ENCODE measurements at regions not wholly inside any gene's neighbourhood (a gene's known extent, or its start where the extent isn't known, plus 50 kb on each side); places are given as distances from the start of the nearest gene placed in this dataset.
"Not testable (repeated sequence)": the region's sequence is repeated elsewhere in the genome, so short reads cannot be mapped to it uniquely, and the experiment has no call there.

- ChIA-PET POLR2A (no interaction called here), CTCF (no interaction called here)
- no peak for DNase-seq (ENCODE audit: extremely low spot score)
- TF ChIP-seq CTCF (IDR thresholded peaks at IDR 0.05; ENCODE audit: control extremely low read depth, extremely low read depth, low read depth, missing control alignments) = no peak
Observed at GRCh38 chr3:13748276-13748879, 131.5 kb downstream of the WNT7A start.

GRCh38 chr3:13747627-13748026 is 132.2 kb downstream of the WNT7A start:
- ChIA-PET POLR2A (no interaction called here), CTCF (no interaction called here)
- no peak for TF ChIP-seq CTCF (IDR thresholded peaks at IDR 0.05; ENCODE audit: control extremely low read depth, extremely low read depth, low read depth, missing control alignments)
- no peak for DNase-seq (ENCODE audit: extremely low spot score)

GRCh38 chr3:13746385-13746784 is 133.5 kb downstream of the WNT7A start:
- no peak for TF ChIP-seq CTCF (IDR thresholded peaks at IDR 0.05; ENCODE audit: control extremely low read depth, extremely low read depth, low read depth, missing control alignments)
- ChIA-PET POLR2A (no interaction called here), CTCF (no interaction called here)
- DNase-seq (ENCODE audit: extremely low spot score) = no peak

GRCh38 chr3:13745636-13746035 is 134.2 kb downstream of the WNT7A start:
- POLR2A ChIA-PET = no interaction called here
- CTCF ChIA-PET = no interaction called here
- no peak for DNase-seq (ENCODE audit: extremely low spot score)
- no peak for TF ChIP-seq CTCF (IDR thresholded peaks at IDR 0.05; ENCODE audit: control extremely low read depth, extremely low read depth, low read depth, missing control alignments)

GRCh38 chr3:13740795-13741194 is 139.1 kb downstream of the WNT7A start:
- no peak for DNase-seq (ENCODE audit: extremely low spot score)
- POLR2A ChIA-PET = no interaction called here
- CTCF ChIA-PET = no interaction called here
- no peak for TF ChIP-seq CTCF (IDR thresholded peaks at IDR 0.05; ENCODE audit: control extremely low read depth, extremely low read depth, low read depth, missing control alignments)

- DNase-seq (ENCODE audit: extremely low spot score); POLR2A ChIA-PET; CTCF ChIA-PET: not testable (repeated sequence)
Observed at GRCh38 chr3:13733726-13734125, 146.1 kb downstream of the WNT7A start.

- ChIA-PET POLR2A (no interaction called here), CTCF (no interaction called here)
- TF ChIP-seq CTCF (IDR thresholded peaks at IDR 0.05; ENCODE audit: control extremely low read depth, extremely low read depth, low read depth, missing control alignments) = no peak
- DNase-seq (ENCODE audit: extremely low spot score) = no peak
Observed at GRCh38 chr3:13728487-13728886, 151.4 kb downstream of the WNT7A start.

All from GM10248 (cell line).